HEK293 (cell line): ENCODE measurements at regions not wholly inside any gene's neighbourhood (a gene's known extent, or its start where the extent isn't known, plus 50 kb on each side); places are given as distances from the start of the nearest gene placed in this dataset.

ENCODE experiments used
- CTCF ChIA-PET: fragments of 350-600 bp; formaldehyde crosslinking; extraction: SDS; loops from one replicate; lab custom pipeline; 2021; ENCODE audit warnings: antibody characterized with exemption; lab: Yijun Ruan, JAX
- POLR2A ChIA-PET: fragments of 300-600 bp; formaldehyde crosslinking; extraction: SDS; loops from one replicate; lab custom pipeline; 2020; ENCODE audit warnings: antibody characterized with exemption, inconsistent platforms; lab: Yijun Ruan, JAX
- H3K27ac ChIP-seq: fragments of 200-500 bp; sonication (Bioruptor generic); 2 replicates; pipeline ENCODE4 v1.5.1; 2014; ENCODE audit warnings: low read depth, low read length, control low read depth, inconsistent platforms; ENCODE audit errors: extremely low read depth
- H3K36me3 ChIP-seq, 2 experiments: fragments of 200-500 bp in 1 of 2; sonication (Bioruptor generic) in 1 of 2; 1 replicate in 1 of 2; 2 replicates in 1 of 2; pipeline ENCODE4 v1.5.1; 2014 to 2017; ENCODE audit warnings: inconsistent platforms in 2 of 2, low read length in 2 of 2; ENCODE audit not compliant: control insufficient read depth in 2 of 2, insufficient read depth in 1 of 2
- H3K4me1 ChIP-seq: fragments of 200-500 bp; sonication (Bioruptor generic); 2 replicates; pipeline ENCODE4 v1.5.1; 2014; ENCODE audit warnings: mild to moderate bottlenecking, low read length, inconsistent platforms; ENCODE audit not compliant: control insufficient read depth, insufficient read depth
- H3K4me3 ChIP-seq: 2 replicates; pipeline ENCODE4 v1.5.1; 2011; ENCODE audit warnings: low read depth, mild to moderate bottlenecking, control low read depth, low read length, moderate library complexity
- H3K9me3 ChIP-seq: fragments of 200-500 bp; sonication (Bioruptor generic); 2 replicates; pipeline ENCODE4 v1.5.1; 2014; ENCODE audit warnings: low read depth, low read length, inconsistent platforms; ENCODE audit not compliant: control insufficient read depth, insufficient read depth
- GLI4 ChIP-seq: fragments of 450-650 bp; formaldehyde crosslinking; IDR thresholded peaks from 2 replicates; pipeline ENCODE4 v1.5.1; 2016; ENCODE audit warnings: missing biosample characterization, missing genetic modification characterization
- HOXD13 ChIP-seq: sonication (generic); formaldehyde crosslinking; IDR thresholded peaks from 2 replicates; pipeline ENCODE4 v1.8.0; 2022; ENCODE audit warnings: missing genetic modification reagents, borderline replicate concordance
- KLF8 ChIP-seq: fragments of 450-650 bp; formaldehyde crosslinking; IDR thresholded peaks from 2 replicates; pipeline ENCODE4 v1.5.1; 2016; ENCODE audit warnings: missing biosample characterization, missing genetic modification characterization
- PRDM10 ChIP-seq: fragments of 450-650 bp; formaldehyde crosslinking; IDR thresholded peaks from 2 replicates; pipeline ENCODE4 v1.5.1; 2016; ENCODE audit warnings: missing biosample characterization, missing genetic modification characterization
- ZBTB17 ChIP-seq: fragments of 450-650 bp; formaldehyde crosslinking; IDR thresholded peaks from 2 replicates; pipeline ENCODE4 v1.5.1; 2016; ENCODE audit warnings: missing biosample characterization, missing genetic modification characterization
- ZBTB21 ChIP-seq: fragments of 450-650 bp; formaldehyde crosslinking; IDR thresholded peaks from 2 replicates; pipeline ENCODE4 v1.5.1; 2017; ENCODE audit warnings: missing biosample characterization, missing genetic modification characterization
- ZBTB26 ChIP-seq: fragments of 450-650 bp; formaldehyde crosslinking; optimal IDR thresholded peaks from 2 replicates; pipeline ENCODE3; 2016; ENCODE audit warnings: missing biosample characterization, mild to moderate bottlenecking, missing genetic modification characterization
- ZFP37 ChIP-seq: fragments of 450-650 bp; formaldehyde crosslinking; IDR thresholded peaks from 2 replicates; pipeline ENCODE4 v1.5.1; 2016; ENCODE audit warnings: missing biosample characterization, missing genetic modification characterization
- ZFP41 ChIP-seq: fragments of 450-650 bp; formaldehyde crosslinking; IDR thresholded peaks from 2 replicates; pipeline ENCODE4 v1.5.1; 2016; ENCODE audit warnings: missing biosample characterization, missing genetic modification characterization, borderline replicate concordance
- ZNF394 ChIP-seq: fragments of 450-650 bp; formaldehyde crosslinking; IDR thresholded peaks from 2 replicates; pipeline ENCODE4 v1.5.1; 2016; ENCODE audit warnings: missing biosample characterization, missing genetic modification characterization, mild to moderate bottlenecking, moderate library complexity, borderline replicate concordance
- ZNF473 ChIP-seq: fragments of 450-650 bp; formaldehyde crosslinking; IDR thresholded peaks from 2 replicates; pipeline ENCODE4 v1.5.1; 2017; ENCODE audit warnings: missing biosample characterization, missing genetic modification characterization
- ZNF488 ChIP-seq: fragments of 450-650 bp; formaldehyde crosslinking; IDR thresholded peaks from 2 replicates; pipeline ENCODE4 v1.5.1; 2016; ENCODE audit warnings: missing biosample characterization, missing genetic modification characterization
- ZNF529 ChIP-seq: fragments of 450-650 bp; formaldehyde crosslinking; IDR thresholded peaks from 2 replicates; pipeline ENCODE4 v1.5.1; 2017; ENCODE audit warnings: missing genetic modification characterization, missing biosample characterization; ENCODE audit not compliant: insufficient replicate concordance
- ZNF621 ChIP-seq: fragments of 450-650 bp; formaldehyde crosslinking; IDR thresholded peaks from 2 replicates; pipeline ENCODE4 v1.5.1; 2017; ENCODE audit warnings: missing biosample characterization, missing genetic modification characterization
- ZNF658 ChIP-seq: fragments of 450-650 bp; formaldehyde crosslinking; IDR thresholded peaks from 2 replicates; pipeline ENCODE4; 2016; ENCODE audit warnings: missing biosample characterization, missing genetic modification characterization
- ZNF704 ChIP-seq: fragments of 450-650 bp; formaldehyde crosslinking; IDR thresholded peaks from 2 replicates; pipeline ENCODE4 v1.5.1; 2016; ENCODE audit warnings: missing biosample characterization, missing genetic modification characterization
- ZNF792 ChIP-seq: fragments of 450-650 bp; formaldehyde crosslinking; IDR thresholded peaks from 2 replicates; pipeline ENCODE4 v1.5.1; 2016; ENCODE audit warnings: missing biosample characterization, missing genetic modification characterization
- TF ChIP-seq, protein P1 (sequence below): fragments of 450-650 bp; formaldehyde crosslinking; IDR thresholded peaks from 2 replicates; pipeline ENCODE4 v1.5.1; 2016; ENCODE audit warnings: missing biosample characterization, missing genetic modification characterization
- TF ChIP-seq, protein P2 (sequence below): fragments of 450-650 bp; formaldehyde crosslinking; IDR thresholded peaks from 2 replicates; pipeline ENCODE4 v1.5.1; 2017; ENCODE audit warnings: missing biosample characterization, missing genetic modification characterization
- TF ChIP-seq, protein P3 (sequence below): fragments of 450-650 bp; formaldehyde crosslinking; IDR thresholded peaks from 2 replicates; pipeline ENCODE4 v1.5.1; 2017; ENCODE audit warnings: missing biosample characterization, missing genetic modification characterization

GRCh38 chr7:25408876-25409275, 180.6 kb upstream of the NPVF start:
- Histone ChIP-seq H3K9me3 (no peaks in the 10 kb centered on the region), H3K4me3 (no peak overlapping the region), H3K4me1 (no peaks in the 10 kb centered on the region)
- CTCF ChIA-PET = interaction anchor here (1.3 kb wide), 1 partner anchor 17 kb away, joined by 3 read pairs; no protein-coding TSS in a partner anchor
- TF ChIP-seq, protein P1, sequence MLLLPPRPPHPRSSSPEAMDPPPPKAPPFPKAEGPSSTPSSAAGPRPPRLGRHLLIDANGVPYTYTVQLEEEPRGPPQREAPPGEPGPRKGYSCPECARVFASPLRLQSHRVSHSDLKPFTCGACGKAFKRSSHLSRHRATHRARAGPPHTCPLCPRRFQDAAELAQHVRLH = no peak
- TF ChIP-seq ZNF658 (tag by site-specific recombination) = no peak
- TF ChIP-seq, protein P2, sequence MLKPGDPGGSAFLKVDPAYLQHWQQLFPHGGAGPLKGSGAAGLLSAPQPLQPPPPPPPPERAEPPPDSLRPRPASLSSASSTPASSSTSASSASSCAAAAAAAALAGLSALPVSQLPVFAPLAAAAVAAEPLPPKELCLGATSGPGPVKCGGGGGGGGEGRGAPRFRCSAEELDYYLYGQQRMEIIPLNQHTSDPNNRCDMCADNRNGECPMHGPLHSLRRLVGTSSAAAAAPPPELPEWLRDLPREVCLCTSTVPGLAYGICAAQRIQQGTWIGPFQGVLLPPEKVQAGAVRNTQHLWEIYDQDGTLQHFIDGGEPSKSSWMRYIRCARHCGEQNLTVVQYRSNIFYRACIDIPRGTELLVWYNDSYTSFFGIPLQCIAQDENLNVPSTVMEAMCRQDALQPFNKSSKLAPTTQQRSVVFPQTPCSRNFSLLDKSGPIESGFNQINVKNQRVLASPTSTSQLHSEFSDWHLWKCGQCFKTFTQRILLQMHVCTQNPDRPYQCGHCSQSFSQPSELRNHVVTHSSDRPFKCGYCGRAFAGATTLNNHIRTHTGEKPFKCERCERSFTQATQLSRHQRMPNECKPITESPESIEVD (tag by site-specific recombination) = no peak
- no peak for TF ChIP-seq ZFP41 (tag by site-specific recombination)
- TF ChIP-seq ZFP37 (tag by site-specific recombination) = no peak
- no peak for TF ChIP-seq ZBTB17
- no peak for TF ChIP-seq ZNF473 (tag by site-specific recombination)
- TF ChIP-seq ZNF394 (tag by site-specific recombination) = no peak
- TF ChIP-seq, protein P3, sequence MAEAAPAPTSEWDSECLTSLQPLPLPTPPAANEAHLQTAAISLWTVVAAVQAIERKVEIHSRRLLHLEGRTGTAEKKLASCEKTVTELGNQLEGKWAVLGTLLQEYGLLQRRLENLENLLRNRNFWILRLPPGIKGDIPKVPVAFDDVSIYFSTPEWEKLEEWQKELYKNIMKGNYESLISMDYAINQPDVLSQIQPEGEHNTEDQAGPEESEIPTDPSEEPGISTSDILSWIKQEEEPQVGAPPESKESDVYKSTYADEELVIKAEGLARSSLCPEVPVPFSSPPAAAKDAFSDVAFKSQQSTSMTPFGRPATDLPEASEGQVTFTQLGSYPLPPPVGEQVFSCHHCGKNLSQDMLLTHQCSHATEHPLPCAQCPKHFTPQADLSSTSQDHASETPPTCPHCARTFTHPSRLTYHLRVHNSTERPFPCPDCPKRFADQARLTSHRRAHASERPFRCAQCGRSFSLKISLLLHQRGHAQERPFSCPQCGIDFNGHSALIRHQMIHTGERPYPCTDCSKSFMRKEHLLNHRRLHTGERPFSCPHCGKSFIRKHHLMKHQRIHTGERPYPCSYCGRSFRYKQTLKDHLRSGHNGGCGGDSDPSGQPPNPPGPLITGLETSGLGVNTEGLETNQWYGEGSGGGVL (tag by site-specific recombination) = no peak
- no peak for TF ChIP-seq ZBTB26
- no peak for TF ChIP-seq ZNF529 (tag by site-specific recombination)
- no peak for TF ChIP-seq ZBTB21 (tag by site-specific recombination)
- TF ChIP-seq ZNF488 (tag by site-specific recombination) = no peak
- no peak for TF ChIP-seq PRDM10 (tag by site-specific recombination)
- no peak for TF ChIP-seq ZNF621 (tag by site-specific recombination)
- TF ChIP-seq ZNF792 = no peak
- no peak for TF ChIP-seq KLF8 (tag by site-specific recombination)
- no peak for TF ChIP-seq GLI4 (tag by site-specific recombination)
- no peak for TF ChIP-seq ZNF704 (tag by site-specific recombination)
- TF ChIP-seq HOXD13 (CRISPR knock-in tag) = no peak
- TF ChIP-seq, all 188 proteins: peak for 0
- H3K27ac ChIP-seq = no peak overlapping the region
- POLR2A ChIA-PET = no interaction called here
- H3K36me3 ChIP-seq = no peaks in the 10 kb centered on the region
